Progenitor cell of endocrine pancreas (in vitro differentiated cells): ENCODE measurements at regions not wholly inside any gene's neighbourhood (a gene's known extent, or its start where the extent isn't known, plus 50 kb on each side); places are given as distances from the start of the nearest gene placed in this dataset.

Source experiments
- DNase-seq: peaks from one replicate; pipeline ENCODE4 v3.0.0; 2021; ENCODE audit warnings: low spot score; ENCODE audit not compliant: unreplicated experiment
- H3K27ac Mint-ChIP-seq: 2 replicates; pipeline ENCODE4 v1.8.0; 2021; ENCODE audit warnings: mild to moderate bottlenecking, moderate library complexity, mixed read lengths
- H3K27me3 Mint-ChIP-seq: 2 replicates; pipeline ENCODE4 v1.8.0; 2021; ENCODE audit warnings: mixed read lengths
- H3K36me3 Mint-ChIP-seq: 2 replicates; pipeline ENCODE4 v1.8.0; 2022; ENCODE audit warnings: mixed read lengths; ENCODE audit not compliant: insufficient read depth
- H3K4me1 Mint-ChIP-seq: 2 replicates; pipeline ENCODE4 v1.8.0; 2021; ENCODE audit warnings: low read depth, mixed read lengths
- H3K4me3 Mint-ChIP-seq: 2 replicates; pipeline ENCODE4 v1.8.0; 2021; ENCODE audit warnings: low read depth, mild to moderate bottlenecking, moderate library complexity, mixed read lengths
- H3K9me3 Mint-ChIP-seq: 2 replicates; pipeline ENCODE4 v1.8.0; 2021; ENCODE audit warnings: low read depth, mixed read lengths
- TF ChIP-seq, protein P1 (sequence below): fragments of 200-600 bp; sonication (generic); IDR thresholded peaks from one replicate; pipeline ENCODE4 v1.5.0; 2021; ENCODE audit warnings: antibody characterized with exemption, mild to moderate bottlenecking; ENCODE audit not compliant: unreplicated experiment

DNA sequence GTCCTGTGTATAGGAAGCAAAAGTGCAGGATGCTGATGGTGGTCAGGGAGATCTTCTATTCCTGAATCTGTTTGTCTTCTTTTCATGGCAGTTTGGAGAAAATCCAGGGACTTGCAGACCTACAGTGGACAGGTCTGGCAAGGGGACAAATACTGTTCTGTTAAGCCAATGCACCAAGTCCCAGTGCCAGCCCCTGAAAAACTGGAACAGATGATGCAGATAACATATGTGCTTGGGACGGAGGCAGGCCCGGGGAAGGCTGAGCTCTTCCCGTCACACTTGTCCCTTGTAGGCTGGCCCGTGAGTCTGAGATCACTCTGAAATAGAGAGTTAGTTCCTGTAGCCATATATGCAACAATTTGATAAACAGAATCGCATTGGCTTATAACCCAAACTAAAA lies 265.7 kb downstream of the MTRR start:
- Mint-ChIP-seq H3K4me3 (no peak overlapping the region), H3K27ac (no peak overlapping the region), H3K27me3 (no peaks in the 10 kb centered on the region), H3K36me3 (no peaks in the 10 kb centered on the region), H3K9me3 (no peaks in the 10 kb centered on the region), H3K4me1 (peaks cover 6% of the 10 kb centered on the region)
- DNase-seq, result no peak
- TF ChIP-seq, protein P1, sequence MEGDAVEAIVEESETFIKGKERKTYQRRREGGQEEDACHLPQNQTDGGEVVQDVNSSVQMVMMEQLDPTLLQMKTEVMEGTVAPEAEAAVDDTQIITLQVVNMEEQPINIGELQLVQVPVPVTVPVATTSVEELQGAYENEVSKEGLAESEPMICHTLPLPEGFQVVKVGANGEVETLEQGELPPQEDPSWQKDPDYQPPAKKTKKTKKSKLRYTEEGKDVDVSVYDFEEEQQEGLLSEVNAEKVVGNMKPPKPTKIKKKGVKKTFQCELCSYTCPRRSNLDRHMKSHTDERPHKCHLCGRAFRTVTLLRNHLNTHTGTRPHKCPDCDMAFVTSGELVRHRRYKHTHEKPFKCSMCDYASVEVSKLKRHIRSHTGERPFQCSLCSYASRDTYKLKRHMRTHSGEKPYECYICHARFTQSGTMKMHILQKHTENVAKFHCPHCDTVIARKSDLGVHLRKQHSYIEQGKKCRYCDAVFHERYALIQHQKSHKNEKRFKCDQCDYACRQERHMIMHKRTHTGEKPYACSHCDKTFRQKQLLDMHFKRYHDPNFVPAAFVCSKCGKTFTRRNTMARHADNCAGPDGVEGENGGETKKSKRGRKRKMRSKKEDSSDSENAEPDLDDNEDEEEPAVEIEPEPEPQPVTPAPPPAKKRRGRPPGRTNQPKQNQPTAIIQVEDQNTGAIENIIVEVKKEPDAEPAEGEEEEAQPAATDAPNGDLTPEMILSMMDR, result no peak

- no peak for DNase-seq
- TF ChIP-seq, protein P1, result no peak
- Mint-ChIP-seq H3K4me3 (no peak overlapping the region), H3K27me3 (no peaks in the 10 kb centered on the region), H3K27ac (no peak overlapping the region), H3K9me3 (no peaks in the 10 kb centered on the region), H3K4me1 (peaks cover 4% of the 10 kb centered on the region), H3K36me3 (no peaks in the 10 kb centered on the region)
Measured at GRCh38 chr5:8135742-8136141, 266.8 kb downstream of the MTRR start.

DNA sequence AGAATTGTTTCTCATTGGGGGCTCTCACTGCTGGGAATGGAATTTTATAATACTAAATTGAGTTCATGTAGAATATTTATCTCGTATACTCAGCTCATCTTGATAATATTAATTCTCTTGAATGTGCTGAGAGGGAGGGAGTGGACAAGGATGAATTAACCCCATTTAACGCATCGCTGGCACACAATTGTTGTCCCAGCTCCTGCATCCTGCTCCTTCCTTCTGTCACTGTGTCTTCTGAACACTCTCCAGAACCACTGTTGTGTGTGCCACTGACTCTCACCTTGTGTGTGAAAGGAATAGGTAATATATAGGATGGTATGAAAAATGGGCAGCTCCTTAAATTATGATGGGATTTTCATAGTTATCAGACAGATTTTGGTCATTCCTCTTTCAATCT lies 267.3 kb downstream of the MTRR start:
- TF ChIP-seq, protein P1, result no peak
- peaks cover 2% of the 10 kb centered on the region for H3K4me1 Mint-ChIP-seq
- no peak overlapping the region for H3K4me3 Mint-ChIP-seq
- no peaks in the 10 kb centered on the region for H3K36me3 Mint-ChIP-seq
- H3K9me3 Mint-ChIP-seq, result no peaks in the 10 kb centered on the region
- H3K27me3 Mint-ChIP-seq, result no peaks in the 10 kb centered on the region
- no peak for DNase-seq
- no peak overlapping the region for H3K27ac Mint-ChIP-seq

DNA sequence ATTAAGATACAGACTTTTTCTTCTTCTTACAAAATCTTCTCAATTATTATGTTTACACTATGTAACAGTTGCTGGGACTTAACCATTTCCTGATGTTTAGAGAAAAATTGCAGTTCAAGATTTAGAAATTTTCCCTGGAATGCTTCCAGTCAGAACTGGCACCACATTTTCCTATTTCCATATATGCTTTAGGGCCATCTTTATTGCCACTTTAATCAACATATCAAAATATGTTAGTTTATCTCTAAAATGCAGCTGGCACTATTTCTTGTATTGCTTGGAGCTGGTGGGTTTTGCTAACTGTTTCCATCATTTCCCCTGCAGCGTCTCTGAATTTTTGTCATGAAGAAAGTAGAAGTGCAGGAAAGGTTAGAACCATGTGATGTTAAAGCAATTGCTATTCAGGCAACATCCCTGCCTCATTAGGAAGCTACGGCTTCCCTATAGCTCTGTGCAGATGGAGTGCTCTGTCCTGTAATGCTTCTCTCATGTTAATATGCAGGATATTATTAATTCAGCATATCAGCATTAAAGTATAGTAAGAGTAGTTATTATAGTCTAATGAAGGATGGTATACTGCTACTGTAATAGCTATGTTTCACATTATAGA lies 269.1 kb downstream of the MTRR start:
- Mint-ChIP-seq H3K4me1 (peaks cover 2% of the 10 kb centered on the region), H3K4me3 (no peak overlapping the region), H3K36me3 (no peaks in the 10 kb centered on the region), H3K27me3 (no peaks in the 10 kb centered on the region), H3K9me3 (no peaks in the 10 kb centered on the region), H3K27ac (no peak overlapping the region)
- no peak for DNase-seq
- TF ChIP-seq, protein P1, result no peak

GRCh38 chr5:8138884-8139283 lies 269.9 kb downstream of the MTRR start:
- Mint-ChIP-seq H3K4me3 (no peak overlapping the region), H3K27ac (no peak overlapping the region), H3K36me3 (no peaks in the 10 kb centered on the region), H3K9me3 (no peaks in the 10 kb centered on the region), H3K27me3 (no peaks in the 10 kb centered on the region), H3K4me1 (peaks cover 2% of the 10 kb centered on the region)
- no peak for DNase-seq
- TF ChIP-seq, protein P1, result no peak
